ENCODE measurements at regions not wholly inside any gene's neighbourhood (a gene's known extent, or its start where the extent isn't known, plus 50 kb on each side); places are given as distances from the start of the nearest gene placed in this dataset.

GRCh38 chr7:26603631-26604030 lies 260.8 kb downstream of the SKAP2 start:
- no peak for DNase-seq (ENCODE audit: low spot score)

GRCh38 chr7:26608402-26608801 lies 256.0 kb downstream of the SKAP2 start:
- no peak for DNase-seq (ENCODE audit: low spot score)

GRCh38 chr7:26609082-26609481 lies 255.3 kb downstream of the SKAP2 start:
- no peak for DNase-seq (ENCODE audit: low spot score)

GRCh38 chr7:26609532-26609931 lies 254.9 kb downstream of the SKAP2 start:
- no peak for DNase-seq (ENCODE audit: low spot score)

- DNase-seq (ENCODE audit: low spot score) = no peak
These were observed 251.6 kb downstream of the SKAP2 start for GRCh38 chr7:26612742-26613141.

GRCh38 chr7:26614503-26614902 lies 249.9 kb downstream of the SKAP2 start:
- no peak for DNase-seq (ENCODE audit: low spot score)

GRCh38 chr7:26616235-26616634 lies 248.2 kb downstream of the SKAP2 start:
- no peak for DNase-seq (ENCODE audit: low spot score)

GRCh38 chr7:26617066-26617465 lies 247.3 kb downstream of the SKAP2 start:
- no peak for DNase-seq (ENCODE audit: low spot score)
